ENCODE measurements at regions not wholly inside any gene's neighbourhood (a gene's known extent, or its start where the extent isn't known, plus 50 kb on each side); places are given as distances from the start of the nearest gene placed in this dataset.

- TF ChIP-seq ZNF462 (CRISPR knock-in tag; IDR thresholded peaks at IDR 0.05), result no peak
- TF ChIP-seq ZNF331 (CRISPR knock-in tag; IDR thresholded peaks at IDR 0.05; ENCODE audit: low read depth), result no peak
- no peak for TF ChIP-seq ZNF114 (CRISPR knock-in tag; IDR thresholded peaks at IDR 0.05)
- TF ChIP-seq, protein P1, sequence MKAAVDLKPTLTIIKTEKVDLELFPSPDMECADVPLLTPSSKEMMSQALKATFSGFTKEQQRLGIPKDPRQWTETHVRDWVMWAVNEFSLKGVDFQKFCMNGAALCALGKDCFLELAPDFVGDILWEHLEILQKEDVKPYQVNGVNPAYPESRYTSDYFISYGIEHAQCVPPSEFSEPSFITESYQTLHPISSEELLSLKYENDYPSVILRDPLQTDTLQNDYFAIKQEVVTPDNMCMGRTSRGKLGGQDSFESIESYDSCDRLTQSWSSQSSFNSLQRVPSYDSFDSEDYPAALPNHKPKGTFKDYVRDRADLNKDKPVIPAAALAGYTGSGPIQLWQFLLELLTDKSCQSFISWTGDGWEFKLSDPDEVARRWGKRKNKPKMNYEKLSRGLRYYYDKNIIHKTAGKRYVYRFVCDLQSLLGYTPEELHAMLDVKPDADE (IDR thresholded peaks at IDR 0.05), result no peak
Measured at GRCh38 chr14:53703457-53703856, 253.2 kb downstream of the BMP4 start (continued).

DNA sequence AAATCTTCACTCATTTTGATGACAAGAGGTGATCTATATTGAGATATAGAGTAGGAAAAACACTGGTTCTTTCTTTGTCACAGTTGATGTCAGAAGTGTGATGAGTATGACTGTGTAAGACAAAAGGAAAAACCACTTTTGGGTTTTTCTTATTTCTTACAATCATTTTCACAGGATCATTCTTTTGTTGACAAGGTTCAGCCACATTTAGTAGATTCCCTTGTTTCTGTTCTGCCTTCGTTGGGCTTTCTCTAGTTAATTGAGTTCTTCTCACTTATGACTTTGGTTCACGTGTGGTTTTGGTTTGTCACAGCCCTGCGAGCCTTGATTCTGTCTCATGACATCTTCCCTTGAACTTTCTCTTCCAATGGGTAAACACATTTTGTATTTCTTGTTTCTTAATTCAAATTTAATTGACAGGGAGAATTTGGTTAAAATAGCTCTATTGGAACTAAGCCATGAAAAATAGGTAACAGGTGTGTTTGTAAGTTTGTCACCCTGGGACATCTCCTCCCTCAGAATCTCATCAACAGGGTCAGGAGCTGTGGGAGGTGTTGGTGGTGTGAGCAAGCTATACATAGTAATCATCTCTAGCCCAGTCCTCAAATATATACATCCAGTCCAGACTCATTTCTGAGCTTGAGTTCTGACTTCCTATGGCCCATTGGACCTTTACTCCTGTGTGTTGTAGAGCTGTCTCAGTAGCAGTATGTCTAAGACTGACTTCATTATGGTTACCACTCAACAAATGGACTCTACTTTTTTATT lies 255.3 kb downstream of the BMP4 start:
- H3K27me3 Mint-ChIP-seq (ENCODE audit: insufficient read depth, low read depth, poor library complexity), result no peaks in the 10 kb centered on the region
- Histone ChIP-seq H3K4me2 (no peak overlapping the region), H2AFZ (no peak overlapping the region), H3K4me1 (ENCODE audit: insufficient read depth) (no peaks in the 10 kb centered on the region), H3K79me2 (replicated peaks; ENCODE audit: insufficient read depth) (no peaks in the 10 kb centered on the region), H3K4me3 (no peak overlapping the region), H3K27me3 (ENCODE audit: insufficient read depth) (no peaks in the 10 kb centered on the region), H4K20me1 (replicated peaks; ENCODE audit: insufficient read depth) (no peaks in the 10 kb centered on the region), H3K36me3 (ENCODE audit: insufficient read depth) (no peaks in the 10 kb centered on the region), H3K9me2 (ENCODE audit: insufficient read depth) (peaks cover 27% of the 10 kb centered on the region), H3K27ac (ENCODE audit: low read depth) (no peak overlapping the region), H3F3A (replicated peaks; ENCODE audit: low read depth) (no peaks in the 10 kb centered on the region)
- no peak overlapping the region for H3K27ac Mint-ChIP-seq
- H3K36me3 Mint-ChIP-seq (ENCODE audit: low read depth), result no peaks in the 10 kb centered on the region
- no peak for DNase-seq (ENCODE audit: low spot score)
- no peaks in the 10 kb centered on the region for H3K4me1 Mint-ChIP-seq
- ATAC-seq, result no peak
- no peaks in the 10 kb centered on the region for H3K9me3 Mint-ChIP-seq
- H3K4me3 Mint-ChIP-seq, result no peak overlapping the region
- TF ChIP-seq JUNB (IDR thresholded peaks at IDR 0.05; ENCODE audit: unreplicated experiment), result no peak
- TF ChIP-seq STAT1 (IDR thresholded peaks at IDR 0.05; ENCODE audit: unreplicated experiment), result no peak
- no peak for TF ChIP-seq NANOG (IDR thresholded peaks at IDR 0.05; ENCODE audit: borderline replicate concordance)
- TF ChIP-seq, protein P1 (IDR thresholded peaks at IDR 0.05), result no peak
- no peak for TF ChIP-seq REST (IDR thresholded peaks at IDR 0.05; ENCODE audit: unreplicated experiment)
- TF ChIP-seq POLR2AphosphoS5 (IDR thresholded peaks at IDR 0.05; ENCODE audit: low read depth), result no peak
- no peak for TF ChIP-seq CREB1 (CRISPR knock-in tag; IDR thresholded peaks at IDR 0.05; ENCODE audit: low read depth)

All from GM23338 (cell line).